Astrocyte of the cerebellum (primary cell): ENCODE measurements at regions not wholly inside any gene's neighbourhood (a gene's known extent, or its start where the extent isn't known, plus 50 kb on each side); places are given as distances from the start of the nearest gene placed in this dataset.

Experiments used
- DNase-seq: peaks from one replicate; pipeline ENCODE4 v3.0.0-alpha.2; 2011; ENCODE audit warnings: low read depth
- H3K4me3 ChIP-seq: 2 replicates; pipeline ENCODE4 v1.5.1; 2011; ENCODE audit warnings: mild to moderate bottlenecking, low read depth, low read length, moderate library complexity
- CTCF ChIP-seq: IDR thresholded peaks from 2 replicates; pipeline ENCODE4 v1.5.1; 2012; ENCODE audit warnings: low read length, low read depth, moderate library complexity, mild to moderate bottlenecking; ENCODE audit errors: missing control alignments
- in situ Hi-C: cut with HindIII; loops from 2 replicates; pipeline ENCODE4 v1.10.0; 2017; ENCODE audit warnings: low sequenced_read_pairs

DNA sequence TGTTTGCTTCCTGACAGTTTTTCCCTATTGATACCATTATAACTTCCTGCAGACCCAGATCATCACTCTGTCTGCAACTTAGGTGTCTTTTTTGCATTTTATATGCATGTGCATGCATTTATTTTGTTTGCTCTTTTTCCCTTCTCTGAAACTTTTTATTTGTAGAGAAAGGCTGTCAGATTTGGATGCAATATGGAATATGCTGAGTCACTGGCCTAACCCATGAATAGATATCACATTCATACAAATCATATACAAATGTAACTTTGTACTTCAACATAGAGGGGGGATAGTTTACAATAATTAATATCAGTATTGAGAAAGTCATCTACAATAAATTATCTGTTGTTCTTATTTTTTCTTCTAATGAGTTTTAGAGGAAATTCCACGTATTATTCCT lies 1465.0 kb downstream of the EFNB2 start:
- DNase-seq: no peak
- H3K4me3 ChIP-seq: no peak overlapping the region
- no peak for TF ChIP-seq CTCF
- in situ Hi-C loops: no loop called here

- H3K4me3 ChIP-seq: no peak overlapping the region
- TF ChIP-seq CTCF: no peak
- DNase-seq: no peak
- in situ Hi-C loops: no loop called here
Measured at GRCh38 chr13:105069106-105069505, 1466.4 kb downstream of the EFNB2 start.

DNA sequence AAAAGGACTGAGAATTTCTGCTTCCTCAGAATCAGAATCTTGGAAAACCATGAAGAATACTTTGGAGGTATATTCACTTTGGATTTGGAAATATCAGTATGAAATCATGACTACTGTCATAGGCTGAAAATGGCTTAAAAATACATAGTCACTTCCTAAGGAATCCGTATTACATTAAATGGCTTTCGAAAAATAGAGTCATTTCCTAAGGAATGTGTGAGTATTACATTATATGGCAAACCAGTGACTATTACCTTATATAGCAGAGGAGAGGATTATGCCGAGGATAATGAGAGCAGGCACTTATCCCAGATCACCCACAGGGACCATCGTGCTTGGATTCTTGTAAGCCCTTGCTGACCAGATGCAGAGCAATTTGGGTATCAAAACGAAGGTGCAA lies 1471.8 kb downstream of the EFNB2 start:
- no peak overlapping the region for H3K4me3 ChIP-seq
- in situ Hi-C loops: no loop called here
- no peak for TF ChIP-seq CTCF
- DNase-seq: no peak

GRCh38 chr13:105059786-105060185 lies 1475.7 kb downstream of the EFNB2 start:
- TF ChIP-seq CTCF: no peak
- in situ Hi-C loops: no loop called here
- no peak overlapping the region for H3K4me3 ChIP-seq
- no peak for DNase-seq

DNA sequence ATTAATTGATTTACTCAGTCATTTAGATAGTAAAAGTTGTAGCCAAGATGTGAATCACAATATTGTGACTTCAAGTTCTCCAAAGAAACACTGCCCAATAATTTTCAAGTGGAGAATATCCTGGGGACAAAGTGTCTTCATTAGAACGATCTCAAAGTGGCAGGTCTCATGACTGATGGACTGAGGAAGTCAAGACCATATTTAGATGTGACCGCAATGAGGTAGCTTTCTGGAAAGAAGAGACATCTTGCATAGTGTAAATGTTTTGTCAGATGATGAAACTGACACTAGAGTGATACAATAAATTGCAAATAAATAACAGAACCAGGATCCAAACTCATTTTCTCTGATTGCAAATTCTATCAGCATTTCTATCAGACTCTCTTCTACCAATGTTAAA lies 1476.9 kb downstream of the EFNB2 start:
- TF ChIP-seq CTCF: no peak
- in situ Hi-C loops: no loop called here
- H3K4me3 ChIP-seq: no peak overlapping the region
- DNase-seq: no peak

- H3K4me3 ChIP-seq: no peak overlapping the region
- in situ Hi-C loops: no loop called here
- TF ChIP-seq CTCF: no peak
- DNase-seq: no peak
Measured at GRCh38 chr13:105052711-105053110, 1482.8 kb downstream of the EFNB2 start.

DNA sequence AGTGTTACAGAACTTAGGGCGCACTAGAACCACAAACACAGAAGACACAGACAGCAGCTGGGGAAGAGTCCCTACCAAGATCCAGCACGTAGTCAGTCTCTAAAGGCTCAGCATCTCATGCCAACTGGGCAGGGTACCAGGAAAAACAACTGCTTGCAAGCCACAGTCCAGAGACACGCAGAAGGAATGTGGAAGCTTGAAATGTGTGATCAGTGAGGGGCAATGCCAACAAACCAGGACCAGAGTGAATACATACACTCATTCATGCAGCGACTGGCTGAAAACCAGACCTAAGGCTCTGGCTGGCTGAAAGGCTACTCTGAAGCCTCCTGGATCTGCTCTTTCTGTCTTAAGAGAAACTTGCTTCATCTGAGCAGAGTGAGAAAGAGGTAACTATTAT lies 1484.8 kb downstream of the EFNB2 start:
- no peak overlapping the region for H3K4me3 ChIP-seq
- in situ Hi-C loops: no loop called here
- peak; percentile 16 for DNase-seq
- TF ChIP-seq CTCF: no peak
